ENCODE measurements at regions not wholly inside any gene's neighbourhood (a gene's known extent, or its start where the extent isn't known, plus 50 kb on each side); places are given as distances from the start of the nearest gene placed in this dataset.

DNA sequence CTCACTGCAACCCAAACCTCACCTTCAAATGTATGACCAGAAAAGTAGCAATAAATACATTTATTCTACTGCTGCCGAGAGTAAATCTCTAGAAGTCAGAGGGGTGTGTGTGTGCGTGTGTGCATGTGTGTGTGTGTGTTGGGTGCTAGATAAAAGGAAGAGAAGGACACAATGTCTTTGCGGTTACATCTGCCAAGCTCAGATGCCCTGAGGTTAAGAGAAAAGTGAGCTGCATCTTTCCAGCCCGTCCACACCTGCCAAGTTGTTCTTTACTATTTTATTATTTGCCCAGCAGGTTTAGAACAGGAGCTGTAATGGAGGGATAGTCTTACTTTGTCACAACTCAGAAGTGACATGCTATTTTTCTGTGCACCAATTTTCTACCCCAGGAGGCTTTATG, 54.5 kb upstream of the ANKFN1 start:
- DNase-seq, result no peak

DNA sequence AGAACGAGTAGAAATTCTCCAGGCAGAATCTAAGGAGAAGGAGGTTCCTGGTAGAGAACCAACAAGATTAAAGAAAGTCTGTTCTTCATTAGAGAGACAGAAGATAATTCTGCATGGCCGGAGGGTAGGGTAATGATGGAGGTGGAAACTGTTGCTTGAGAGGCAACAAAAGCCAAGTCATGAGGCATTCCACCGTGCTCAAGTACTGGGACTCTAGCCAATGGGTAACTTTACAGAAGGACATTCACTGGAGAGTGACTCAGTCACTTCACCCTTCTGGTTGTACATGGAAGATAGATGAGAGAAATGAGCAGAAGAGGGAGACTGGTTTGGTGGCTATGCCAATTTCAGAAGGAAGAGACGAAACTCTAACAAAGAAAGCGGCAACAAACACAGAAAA, 53.6 kb upstream of the ANKFN1 start:
- DNase-seq, result peak; percentile 47

All from fibroblast of upper back skin (primary cell).